AG10803 (cell line): ENCODE measurements at regions not wholly inside any gene's neighbourhood (a gene's known extent, or its start where the extent isn't known, plus 50 kb on each side); places are given as distances from the start of the nearest gene placed in this dataset.

ENCODE experiments used
- DNase-seq: peaks from one replicate; pipeline ENCODE4 v3.0.0; 2010; ENCODE audit warnings: low read depth
- H3K4me3 ChIP-seq: 2 replicates; pipeline ENCODE4 v1.5.1; 2011; ENCODE audit warnings: mild to moderate bottlenecking, low read length, control low read depth
- TF ChIP-seq, protein P1 (sequence below): conservative IDR thresholded peaks from 2 replicates; pipeline ENCODE4 v1.5.1; 2011; ENCODE audit warnings: mild to moderate bottlenecking, low read length, control low read depth, inconsistent platforms

DNA sequence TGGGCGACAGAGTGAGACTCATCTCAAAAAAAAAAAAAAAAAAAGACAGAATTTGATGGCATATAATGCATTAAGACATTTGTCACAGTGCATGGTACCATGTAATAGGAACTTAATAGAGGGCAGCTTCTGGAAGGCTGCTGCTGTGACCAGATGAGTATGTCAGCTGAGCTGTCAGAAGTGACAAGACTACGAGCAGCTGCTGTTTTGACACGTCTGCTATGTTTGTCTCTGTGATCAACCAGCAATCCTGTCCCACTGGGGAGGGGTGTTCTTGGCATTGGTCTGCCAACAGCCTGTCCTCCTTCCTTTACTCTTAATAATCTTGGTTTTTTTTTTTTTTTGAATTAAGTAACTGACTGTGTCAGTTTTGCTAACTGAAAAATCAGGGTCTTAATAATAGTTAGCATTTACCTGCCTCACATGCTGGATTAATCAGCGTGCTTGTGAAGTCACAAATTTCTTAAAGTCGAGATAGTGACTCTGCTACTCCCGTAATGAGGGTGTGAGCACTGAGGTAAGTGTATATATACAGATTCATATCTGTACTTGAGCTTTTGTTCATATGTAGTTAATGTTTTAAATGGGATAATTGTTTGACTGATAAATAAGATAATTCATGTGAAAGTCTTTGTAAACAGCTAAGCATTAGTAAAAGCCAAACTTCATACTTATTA lies 152.4 kb downstream of the BMP2 start:
- no peak for DNase-seq
- TF ChIP-seq, protein P1, sequence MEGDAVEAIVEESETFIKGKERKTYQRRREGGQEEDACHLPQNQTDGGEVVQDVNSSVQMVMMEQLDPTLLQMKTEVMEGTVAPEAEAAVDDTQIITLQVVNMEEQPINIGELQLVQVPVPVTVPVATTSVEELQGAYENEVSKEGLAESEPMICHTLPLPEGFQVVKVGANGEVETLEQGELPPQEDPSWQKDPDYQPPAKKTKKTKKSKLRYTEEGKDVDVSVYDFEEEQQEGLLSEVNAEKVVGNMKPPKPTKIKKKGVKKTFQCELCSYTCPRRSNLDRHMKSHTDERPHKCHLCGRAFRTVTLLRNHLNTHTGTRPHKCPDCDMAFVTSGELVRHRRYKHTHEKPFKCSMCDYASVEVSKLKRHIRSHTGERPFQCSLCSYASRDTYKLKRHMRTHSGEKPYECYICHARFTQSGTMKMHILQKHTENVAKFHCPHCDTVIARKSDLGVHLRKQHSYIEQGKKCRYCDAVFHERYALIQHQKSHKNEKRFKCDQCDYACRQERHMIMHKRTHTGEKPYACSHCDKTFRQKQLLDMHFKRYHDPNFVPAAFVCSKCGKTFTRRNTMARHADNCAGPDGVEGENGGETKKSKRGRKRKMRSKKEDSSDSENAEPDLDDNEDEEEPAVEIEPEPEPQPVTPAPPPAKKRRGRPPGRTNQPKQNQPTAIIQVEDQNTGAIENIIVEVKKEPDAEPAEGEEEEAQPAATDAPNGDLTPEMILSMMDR, result no peak
- H3K4me3 ChIP-seq, result no peak overlapping the region

DNA sequence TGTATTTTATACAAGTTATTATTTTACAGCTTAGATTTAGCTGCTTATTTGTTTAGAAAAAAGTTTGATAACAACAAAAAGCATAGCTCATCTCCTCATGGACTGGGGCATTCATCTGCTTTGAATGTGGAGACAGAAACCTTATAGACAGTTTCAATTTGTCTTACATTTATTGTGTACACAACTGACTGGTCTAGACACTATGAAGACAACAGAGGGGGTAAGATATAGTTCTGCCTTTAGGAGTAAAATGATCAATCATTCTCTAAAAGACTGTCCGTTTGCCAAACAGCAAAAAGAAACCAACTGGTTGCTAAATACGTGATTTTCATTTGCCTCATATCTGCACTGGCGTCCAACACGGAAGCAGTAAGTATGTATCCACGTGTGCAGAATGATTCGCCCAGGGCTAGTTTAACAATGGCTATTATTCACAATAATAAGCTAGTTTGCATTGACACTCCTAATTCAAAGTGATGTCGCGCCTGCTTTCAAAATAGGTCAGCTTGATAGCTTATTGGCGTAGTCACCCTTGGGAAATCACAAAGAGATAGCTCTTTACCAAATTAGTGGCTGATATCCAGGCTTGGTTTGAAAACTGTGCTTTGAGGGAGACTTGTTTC lies 153.6 kb downstream of the BMP2 start:
- no peak overlapping the region for H3K4me3 ChIP-seq
- DNase-seq, result no peak

DNA sequence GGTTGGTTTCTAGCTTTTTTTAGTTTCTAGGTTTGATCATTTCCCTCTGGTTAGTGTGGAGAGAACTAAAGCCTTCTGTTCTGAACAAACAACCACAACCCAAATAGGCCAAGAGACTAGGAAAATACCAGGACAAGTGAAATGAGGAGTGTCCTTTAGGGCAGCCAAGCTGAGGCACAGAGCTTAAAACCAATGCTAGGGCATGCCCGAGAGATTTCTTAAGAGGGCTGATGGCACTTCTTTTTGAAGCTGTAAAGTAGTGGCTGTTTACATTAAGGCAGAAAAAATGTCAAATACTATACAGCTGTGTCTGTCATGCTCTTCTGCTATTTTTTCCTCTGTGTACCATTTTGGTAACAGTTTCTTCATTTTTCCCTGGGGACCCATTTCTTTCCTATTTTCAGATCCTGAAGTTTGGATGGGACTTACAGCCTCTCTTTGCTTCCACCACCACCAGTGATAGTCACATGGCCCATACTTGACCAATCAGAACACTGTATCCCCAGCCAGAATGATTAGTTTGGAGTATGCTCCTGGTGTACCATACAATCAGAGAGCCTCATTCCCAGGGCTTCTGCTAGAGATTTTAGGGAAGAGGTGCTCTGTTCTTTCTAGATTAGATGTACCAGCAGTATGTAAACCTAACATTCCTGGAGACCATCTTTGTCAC lies 154.4 kb downstream of the BMP2 start:
- TF ChIP-seq, protein P1, result no peak
- no peak overlapping the region for H3K4me3 ChIP-seq
- no peak for DNase-seq

More for the DNA sequence above, 153.6 kb downstream of the BMP2 start:
- TF ChIP-seq, protein P1, result no peak

DNA sequence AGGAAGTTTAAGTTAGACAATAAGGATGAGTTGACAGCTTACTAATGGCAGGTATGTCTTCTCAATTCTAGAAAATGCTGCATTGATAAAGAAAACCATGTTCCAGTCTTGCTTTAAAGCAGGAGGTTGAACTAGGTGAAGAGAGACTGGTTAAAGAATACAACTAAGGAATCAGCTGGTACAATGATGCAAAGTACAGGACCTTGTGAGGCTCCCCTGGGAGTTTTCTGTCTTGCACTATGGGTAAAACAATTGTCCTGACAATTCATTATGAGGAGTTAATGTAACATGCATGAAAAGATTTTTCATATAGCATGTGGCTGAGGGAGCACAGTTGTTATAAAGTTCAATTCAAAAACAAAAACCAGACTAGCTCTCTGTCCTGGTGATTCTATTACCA lies 157.2 kb downstream of the BMP2 start:
- no peak for DNase-seq
- H3K4me3 ChIP-seq, result no peak overlapping the region
- TF ChIP-seq, protein P1, result no peak

DNA sequence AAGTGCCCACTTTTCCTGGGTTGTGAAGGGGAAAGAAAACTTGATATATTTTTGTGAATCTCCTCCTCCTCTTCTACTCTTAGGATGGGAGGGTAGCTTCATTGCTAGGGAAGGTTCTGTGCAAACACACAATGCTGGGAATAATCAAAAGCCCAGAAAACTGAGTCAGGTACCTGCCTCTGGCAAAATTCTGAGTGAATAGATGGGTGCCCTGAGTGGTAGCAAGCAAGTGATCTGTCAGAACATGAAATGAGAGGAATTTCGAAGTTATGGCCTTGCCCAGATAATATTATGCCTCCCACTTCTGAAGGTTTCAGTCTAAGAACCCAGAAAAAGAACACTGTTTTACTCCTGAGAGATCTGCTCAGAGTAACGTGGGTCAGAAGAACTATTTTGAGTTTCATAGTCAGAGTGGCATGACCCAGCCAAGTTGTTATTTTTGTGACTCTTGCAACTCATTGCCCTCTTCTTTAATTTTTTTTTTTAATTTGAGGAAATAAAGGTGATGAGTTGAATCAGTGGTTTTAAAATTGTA lies 158.3 kb downstream of the BMP2 start:
- TF ChIP-seq, protein P1, result no peak
- DNase-seq, result no peak
- no peak overlapping the region for H3K4me3 ChIP-seq

DNA sequence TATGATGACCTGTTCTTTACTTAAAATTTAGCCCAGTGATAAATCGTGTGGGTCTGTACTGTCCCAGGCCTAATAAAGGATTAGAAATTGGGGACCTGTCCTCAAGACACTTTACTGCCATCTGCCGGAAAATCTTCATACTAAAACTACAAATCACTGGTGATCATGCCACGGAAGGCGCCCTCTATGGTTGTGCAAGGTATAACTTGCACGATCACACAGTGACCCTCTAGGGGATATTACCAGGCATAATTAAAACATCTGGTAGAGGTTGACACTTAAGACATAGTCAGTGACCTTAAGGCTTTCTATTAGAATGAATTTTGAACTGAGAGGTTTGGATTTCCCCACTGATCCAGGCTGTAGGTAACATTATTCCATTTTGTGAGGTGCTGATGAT lies 172.6 kb downstream of the BMP2 start:
- H3K4me3 ChIP-seq, result no peak overlapping the region
- no peak for DNase-seq
- TF ChIP-seq, protein P1, result peak; percentile 31
